ENCODE measurements at regions not wholly inside any gene's neighbourhood (a gene's known extent, or its start where the extent isn't known, plus 50 kb on each side); places are given as distances from the start of the nearest gene placed in this dataset.

DNA sequence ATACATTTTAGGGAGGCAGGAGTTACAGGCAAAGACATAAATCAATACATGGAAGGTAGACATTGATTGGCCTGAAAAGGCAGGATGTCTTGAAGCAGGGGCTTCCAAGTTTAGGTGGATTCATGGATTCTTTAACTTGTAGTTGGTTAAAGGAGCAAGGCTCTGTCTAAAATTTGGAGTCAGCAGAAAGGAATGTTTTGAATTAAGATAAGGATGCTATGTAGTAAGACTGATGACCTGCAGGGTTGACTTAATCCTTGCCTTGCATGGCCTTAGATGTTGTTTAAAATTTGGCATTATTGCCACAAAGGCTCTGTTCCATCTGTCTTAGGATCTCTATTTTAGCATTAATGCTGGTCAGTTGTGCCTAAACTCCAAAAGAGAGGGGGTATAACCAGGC lies 171.3 kb downstream of the C5orf15 start:
- Mint-ChIP-seq H3K4me1 (ENCODE audit: unreplicated experiment) (no peaks in the 10 kb centered on the region), H3K4me3 (ENCODE audit: unreplicated experiment) (no peak overlapping the region), H3K27ac (ENCODE audit: unreplicated experiment) (no peak overlapping the region), H3K27me3 (ENCODE audit: unreplicated experiment) (peaks cover 9% of the 10 kb centered on the region), H3K9me3 (ENCODE audit: unreplicated experiment) (no peaks in the 10 kb centered on the region), H3K36me3 (ENCODE audit: low read depth, unreplicated experiment) (no peaks in the 10 kb centered on the region)
- no peak for DNase-seq (ENCODE audit: low spot score)
- TF ChIP-seq, protein P1, sequence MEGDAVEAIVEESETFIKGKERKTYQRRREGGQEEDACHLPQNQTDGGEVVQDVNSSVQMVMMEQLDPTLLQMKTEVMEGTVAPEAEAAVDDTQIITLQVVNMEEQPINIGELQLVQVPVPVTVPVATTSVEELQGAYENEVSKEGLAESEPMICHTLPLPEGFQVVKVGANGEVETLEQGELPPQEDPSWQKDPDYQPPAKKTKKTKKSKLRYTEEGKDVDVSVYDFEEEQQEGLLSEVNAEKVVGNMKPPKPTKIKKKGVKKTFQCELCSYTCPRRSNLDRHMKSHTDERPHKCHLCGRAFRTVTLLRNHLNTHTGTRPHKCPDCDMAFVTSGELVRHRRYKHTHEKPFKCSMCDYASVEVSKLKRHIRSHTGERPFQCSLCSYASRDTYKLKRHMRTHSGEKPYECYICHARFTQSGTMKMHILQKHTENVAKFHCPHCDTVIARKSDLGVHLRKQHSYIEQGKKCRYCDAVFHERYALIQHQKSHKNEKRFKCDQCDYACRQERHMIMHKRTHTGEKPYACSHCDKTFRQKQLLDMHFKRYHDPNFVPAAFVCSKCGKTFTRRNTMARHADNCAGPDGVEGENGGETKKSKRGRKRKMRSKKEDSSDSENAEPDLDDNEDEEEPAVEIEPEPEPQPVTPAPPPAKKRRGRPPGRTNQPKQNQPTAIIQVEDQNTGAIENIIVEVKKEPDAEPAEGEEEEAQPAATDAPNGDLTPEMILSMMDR (IDR thresholded peaks at IDR 0.05; ENCODE audit: unreplicated experiment), result no peak

DNA sequence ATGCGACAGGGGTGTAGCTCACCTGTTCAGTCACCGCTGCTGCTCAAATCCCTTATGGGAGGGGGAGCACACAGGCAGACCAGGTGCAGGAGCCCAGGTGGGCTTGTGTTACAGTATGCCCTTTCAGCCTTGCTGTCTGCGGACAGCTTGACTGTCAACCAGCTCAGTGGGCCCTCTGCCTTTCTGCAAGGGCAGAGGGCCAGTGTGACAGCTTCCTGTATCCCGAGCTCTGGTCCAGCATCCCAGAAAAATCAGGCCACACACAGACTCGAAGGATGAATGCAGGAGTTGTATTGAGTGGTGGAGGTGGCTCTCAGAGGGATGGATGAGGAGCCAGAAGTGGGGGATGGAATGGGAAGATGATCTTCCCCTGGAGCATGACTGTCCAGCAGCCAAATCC lies 172.2 kb downstream of the C5orf15 start:
- Mint-ChIP-seq H3K27me3 (ENCODE audit: unreplicated experiment) (peaks cover 9% of the 10 kb centered on the region), H3K27ac (ENCODE audit: unreplicated experiment) (no peak overlapping the region), H3K36me3 (ENCODE audit: low read depth, unreplicated experiment) (no peaks in the 10 kb centered on the region), H3K4me3 (ENCODE audit: unreplicated experiment) (no peak overlapping the region), H3K4me1 (ENCODE audit: unreplicated experiment) (no peaks in the 10 kb centered on the region), H3K9me3 (ENCODE audit: unreplicated experiment) (no peaks in the 10 kb centered on the region)
- no peak for DNase-seq (ENCODE audit: low spot score)
- TF ChIP-seq, protein P1 (IDR thresholded peaks at IDR 0.05; ENCODE audit: unreplicated experiment), result no peak

DNA sequence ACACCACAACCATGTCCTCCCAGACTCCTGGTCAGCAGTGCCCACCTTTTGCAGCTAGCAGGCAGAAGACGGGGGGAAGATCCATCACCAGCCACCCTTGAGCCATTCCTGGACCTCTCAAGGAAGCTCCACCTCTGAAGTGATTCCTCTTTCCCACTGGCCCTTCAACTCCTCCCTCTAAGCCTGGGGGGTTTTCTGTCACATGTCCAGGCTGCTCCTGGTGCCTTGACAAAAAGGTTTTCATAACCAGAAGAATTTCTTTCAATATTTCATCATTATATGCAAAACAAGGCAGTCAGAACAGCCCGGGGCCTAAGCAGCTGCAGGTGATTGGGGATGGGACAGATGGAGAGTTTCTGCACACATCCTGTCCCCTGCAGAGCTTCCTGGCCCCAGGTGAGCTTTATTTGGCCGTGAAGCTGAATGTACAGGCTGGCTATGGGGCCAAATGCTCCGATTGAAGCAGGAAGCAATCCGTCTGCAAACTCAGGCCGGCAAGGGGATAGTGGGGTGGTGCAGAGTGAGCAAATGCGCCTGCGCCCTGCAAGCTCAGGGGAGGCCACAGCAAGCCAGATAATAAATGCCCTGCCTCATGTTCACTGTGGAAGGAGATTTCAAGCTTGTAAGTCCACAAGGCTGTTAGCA lies 173.5 kb downstream of the C5orf15 start:
- H3K9me3 Mint-ChIP-seq (ENCODE audit: unreplicated experiment), result no peaks in the 10 kb centered on the region
- TF ChIP-seq, protein P1 (IDR thresholded peaks at IDR 0.05; ENCODE audit: unreplicated experiment), result no peak
- H3K27ac Mint-ChIP-seq (ENCODE audit: unreplicated experiment), result no peak overlapping the region
- peaks cover 11% of the 10 kb centered on the region for H3K27me3 Mint-ChIP-seq (ENCODE audit: unreplicated experiment)
- H3K4me3 Mint-ChIP-seq (ENCODE audit: unreplicated experiment), result no peak overlapping the region
- no peaks in the 10 kb centered on the region for H3K4me1 Mint-ChIP-seq (ENCODE audit: unreplicated experiment)
- no peak for DNase-seq (ENCODE audit: low spot score)
- no peaks in the 10 kb centered on the region for H3K36me3 Mint-ChIP-seq (ENCODE audit: low read depth, unreplicated experiment)

DNA sequence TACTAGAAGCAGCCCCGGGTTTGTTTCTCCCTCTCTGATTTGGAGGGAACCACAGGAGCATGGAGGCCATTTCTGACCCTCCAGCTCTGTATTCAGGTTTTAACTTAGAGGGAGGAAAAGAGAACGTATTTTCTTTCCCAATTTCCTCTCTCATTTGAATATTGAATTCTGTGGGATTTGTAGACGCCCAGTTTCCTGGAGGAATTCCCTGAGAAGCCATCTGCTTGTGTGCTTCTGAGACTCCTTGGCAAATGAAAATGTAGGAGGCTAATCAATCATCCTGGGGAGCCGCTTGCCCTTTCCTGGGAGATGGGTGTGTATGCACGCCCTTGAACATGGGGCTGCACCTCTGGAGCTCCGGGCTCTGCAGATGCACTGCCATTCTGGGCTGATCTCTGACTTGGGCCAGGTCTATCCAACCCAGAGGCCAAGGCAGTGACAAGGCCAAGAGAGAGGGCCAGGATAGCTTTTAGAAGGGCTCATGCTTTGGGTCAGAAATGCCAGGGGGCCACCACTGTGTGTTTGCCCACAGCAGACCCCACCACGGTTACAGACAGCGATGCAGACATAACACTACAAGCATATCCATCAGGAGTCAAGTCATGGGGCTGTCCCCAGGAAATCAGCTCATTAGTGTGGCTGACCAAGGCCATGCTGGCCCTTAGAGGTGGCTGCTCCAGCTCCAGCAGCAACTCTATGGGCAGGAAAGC lies 174.5 kb downstream of the C5orf15 start:
- H3K9me3 Mint-ChIP-seq (ENCODE audit: unreplicated experiment), result no peaks in the 10 kb centered on the region
- TF ChIP-seq, protein P1 (IDR thresholded peaks at IDR 0.05; ENCODE audit: unreplicated experiment), result no peak
- DNase-seq (ENCODE audit: low spot score), result no peak
- no peaks in the 10 kb centered on the region for H3K36me3 Mint-ChIP-seq (ENCODE audit: low read depth, unreplicated experiment)
- H3K27ac Mint-ChIP-seq (ENCODE audit: unreplicated experiment), result no peak overlapping the region
- H3K4me3 Mint-ChIP-seq (ENCODE audit: unreplicated experiment), result no peak overlapping the region
- H3K4me1 Mint-ChIP-seq (ENCODE audit: unreplicated experiment), result no peaks in the 10 kb centered on the region
- H3K27me3 Mint-ChIP-seq (ENCODE audit: unreplicated experiment), result peaks cover 11% of the 10 kb centered on the region

DNA sequence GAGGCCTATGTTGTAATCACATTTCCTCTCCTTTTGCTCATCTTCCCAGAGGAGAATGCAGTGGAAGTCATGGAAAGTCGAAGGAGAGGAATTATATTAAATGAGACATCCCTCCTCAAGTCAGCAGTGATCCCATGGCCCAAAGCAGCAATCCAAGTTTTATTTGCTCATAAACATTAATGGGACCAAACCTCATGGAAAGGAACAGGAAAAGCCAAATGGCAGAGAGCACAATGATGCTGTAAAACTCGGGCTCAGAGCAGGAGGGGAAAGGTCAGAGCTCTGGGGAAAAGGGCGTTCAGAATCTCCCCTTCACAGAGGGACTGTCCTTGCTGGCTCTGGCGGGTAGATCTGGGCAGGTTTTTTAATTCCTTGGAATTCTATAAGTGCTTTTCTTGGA lies 175.8 kb downstream of the C5orf15 start:
- H3K36me3 Mint-ChIP-seq (ENCODE audit: low read depth, unreplicated experiment), result no peaks in the 10 kb centered on the region
- peaks cover 9% of the 10 kb centered on the region for H3K27me3 Mint-ChIP-seq (ENCODE audit: unreplicated experiment)
- no peak for DNase-seq (ENCODE audit: low spot score)
- no peak overlapping the region for H3K27ac Mint-ChIP-seq (ENCODE audit: unreplicated experiment)
- TF ChIP-seq, protein P1 (IDR thresholded peaks at IDR 0.05; ENCODE audit: unreplicated experiment), result no peak
- no peaks in the 10 kb centered on the region for H3K4me1 Mint-ChIP-seq (ENCODE audit: unreplicated experiment)
- H3K9me3 Mint-ChIP-seq (ENCODE audit: unreplicated experiment), result no peaks in the 10 kb centered on the region
- no peak overlapping the region for H3K4me3 Mint-ChIP-seq (ENCODE audit: unreplicated experiment)
